Neuronal stem cell (in vitro differentiated cells): ENCODE measurements at regions not wholly inside any gene's neighbourhood (a gene's known extent, or its start where the extent isn't known, plus 50 kb on each side); places are given as distances from the start of the nearest gene placed in this dataset.

Experiments
- DNase-seq: peaks from one replicate; pipeline ENCODE4 v3.0.0-alpha.2; 2013; ENCODE audit warnings: low spot score
- H2AFZ ChIP-seq: one replicate; pipeline ENCODE4 v1.6.1; 2013; ENCODE audit warnings: mild to moderate bottlenecking, low read length, inconsistent platforms
- H2AK5ac ChIP-seq: 2 replicates; pipeline ENCODE4 v1.6.1; 2013; ENCODE audit warnings: low read depth, mild to moderate bottlenecking, inconsistent platforms, low read length, moderate library complexity, mixed read lengths
- H2BK120ac ChIP-seq: 2 replicates; pipeline ENCODE4 v1.6.1; 2013; ENCODE audit warnings: low read depth, mild to moderate bottlenecking, inconsistent platforms, low read length, moderate library complexity, mixed read lengths
- H2BK12ac ChIP-seq: one replicate; pipeline ENCODE4 v1.6.1; 2013; ENCODE audit warnings: low read length, inconsistent platforms
- H2BK15ac ChIP-seq: 2 replicates; pipeline ENCODE4 v1.6.1; 2013; ENCODE audit warnings: mild to moderate bottlenecking, low read length, inconsistent platforms, mixed read lengths
- H2BK5ac ChIP-seq: one replicate; pipeline ENCODE4 v1.6.1; 2013; ENCODE audit warnings: inconsistent platforms, mild to moderate bottlenecking, low read length, moderate library complexity
- H3K14ac ChIP-seq: one replicate; pipeline ENCODE4 v1.6.1; 2013; ENCODE audit warnings: low read length, inconsistent platforms
- H3K18ac ChIP-seq: 2 replicates; pipeline ENCODE4 v1.6.1; 2013; ENCODE audit warnings: low read length, inconsistent platforms
- H3K23ac ChIP-seq: 2 replicates; pipeline ENCODE4 v1.6.1; 2013; ENCODE audit warnings: low read depth, mild to moderate bottlenecking, mixed read lengths, low read length, inconsistent platforms; ENCODE audit not compliant: poor library complexity
- H3K27ac ChIP-seq: replicated peaks from 3 replicates; pipeline ENCODE4 v1.5.1; 2013; ENCODE audit warnings: low read length, inconsistent platforms
- H3K27me3 ChIP-seq, 3 experiments: 2 replicates each; pipeline ENCODE4 v1.6.1; 2013; ENCODE audit warnings: low read length in 3 of 3, mild to moderate bottlenecking in 2 of 3, inconsistent platforms in 1 of 3, low read depth in 1 of 3, mixed read lengths in 1 of 3, moderate library complexity in 1 of 3; ENCODE audit not compliant: control insufficient read depth in 3 of 3, insufficient read depth in 3 of 3
- H3K36me3 ChIP-seq, 2 donors: replicated peaks in 1 of 2; 2 replicates each; pipeline ENCODE4 v1.6.1; 2013; ENCODE audit warnings: low read length in 2 of 2; ENCODE audit not compliant: control insufficient read depth in 2 of 2, insufficient read depth in 2 of 2
- H3K4ac ChIP-seq: 2 replicates; pipeline ENCODE4 v1.6.1; 2013; ENCODE audit warnings: inconsistent platforms, mild to moderate bottlenecking, low read length, moderate library complexity
- H3K4me1 ChIP-seq, 2 donors: 1 replicate in 1 of 2; 2 replicates in 1 of 2; pipeline ENCODE4 v1.6.1; 2013; ENCODE audit warnings: low read length in 2 of 2, low read depth in 1 of 2; ENCODE audit not compliant: control insufficient read depth in 2 of 2, insufficient read depth in 1 of 2
- H3K4me2 ChIP-seq: one replicate; pipeline ENCODE4 v1.6.1; 2013; ENCODE audit warnings: mild to moderate bottlenecking, low read length, inconsistent platforms; ENCODE audit not compliant: insufficient read depth, poor library complexity, severe bottlenecking
- H3K4me3 ChIP-seq, 2 donors: 2 replicates each; pipeline ENCODE4 v1.5.1; 2013; ENCODE audit warnings: low read length in 2 of 2, mild to moderate bottlenecking in 2 of 2, inconsistent platforms in 1 of 2, moderate library complexity in 1 of 2
- H3K79me1 ChIP-seq: one replicate; pipeline ENCODE4 v1.6.1; 2013; ENCODE audit warnings: low read depth, mild to moderate bottlenecking, inconsistent platforms, low read length, moderate library complexity
- H3K9ac ChIP-seq: one replicate; pipeline ENCODE4 v1.6.1; 2013; ENCODE audit warnings: mild to moderate bottlenecking, low read depth, low read length, inconsistent platforms; ENCODE audit not compliant: poor library complexity
- H3K9me3 ChIP-seq, 2 donors: replicated peaks in 1 of 2; 2 replicates each; pipeline versions ENCODE3 to v1.6.1; 2013; ENCODE audit warnings: low read length in 2 of 2, mild to moderate bottlenecking in 2 of 2, inconsistent platforms in 1 of 2, low read depth in 1 of 2, mixed read lengths in 1 of 2, moderate library complexity in 1 of 2; ENCODE audit not compliant: control insufficient read depth in 2 of 2, insufficient read depth in 1 of 2
- H4K8ac ChIP-seq: one replicate; pipeline ENCODE4 v1.6.1; 2013; ENCODE audit warnings: low read depth, mild to moderate bottlenecking, inconsistent platforms, low read length, moderate library complexity
- H4K91ac ChIP-seq: one replicate; pipeline ENCODE4 v1.6.1; 2013; ENCODE audit warnings: low read length, low read depth, mild to moderate bottlenecking, inconsistent platforms; ENCODE audit not compliant: poor library complexity
- WGBS, 2 donors: extraction: QIAGEN DNeasy Blood & Tissue Kit; methylation state at CpG; one replicate each; pipeline ENCODE4 v1.1.7; 2013; ENCODE audit warnings: missing lambda C conversion rate in 2 of 2, mixed read lengths in 1 of 2; ENCODE audit not compliant: insufficient read length in 2 of 2, insufficient replicate concordance in 1 of 2; ENCODE audit errors: extremely low coverage in 2 of 2; 5-methylcytosine and 5-hydroxymethylcytosine counted together

DNA sequence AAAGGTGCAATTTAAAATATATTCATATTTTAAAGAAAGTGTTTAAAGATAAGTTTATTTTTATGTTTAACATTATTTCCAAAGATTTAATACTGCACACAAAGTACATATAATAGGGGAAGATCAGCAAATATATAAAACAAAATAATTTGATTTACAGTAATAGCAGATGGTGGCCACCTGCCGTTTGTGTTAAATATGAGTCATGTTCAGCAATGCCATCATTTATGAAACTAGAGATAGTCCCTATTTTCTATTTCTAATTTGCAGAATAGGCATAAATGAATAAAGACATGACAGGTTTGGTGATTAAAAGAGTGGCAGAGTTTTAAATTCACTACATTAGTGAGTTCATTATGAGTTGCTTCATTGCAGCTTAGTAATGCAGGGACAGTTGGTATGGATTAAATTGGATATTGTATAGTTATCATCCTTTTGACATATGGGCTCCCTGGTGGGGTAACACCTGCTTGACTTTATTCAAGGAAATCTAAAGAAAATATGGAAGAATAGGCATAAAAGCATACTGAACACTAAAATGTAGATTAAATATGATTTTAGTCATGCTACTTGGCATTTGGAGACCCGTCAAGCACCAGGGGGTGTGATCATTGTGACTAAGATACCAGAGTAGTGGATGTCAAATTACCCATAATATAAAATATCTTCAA is 78.8 kb upstream of the BANK1 start:
- H2BK15ac ChIP-seq = no peak overlapping the region
- no CpG with 5 or more reads among the region's 2 CpGs for WGBS, 2 donors
- no peak overlapping the region for H3K23ac ChIP-seq
- no peak overlapping the region for H3K27ac ChIP-seq
- no peak overlapping the region for H3K14ac ChIP-seq
- H2BK12ac ChIP-seq = no peak overlapping the region
- no peak overlapping the region for H3K9ac ChIP-seq
- H3K9me3 ChIP-seq = peaks cover under 1 to 5% of the 10 kb centered on the region in 2 donors
- H3K18ac ChIP-seq = no peak overlapping the region
- no peaks in the 10 kb centered on the region for H3K4me1 ChIP-seq
- no peaks in the 10 kb centered on the region for H3K79me1 ChIP-seq
- no peak overlapping the region for H3K4me2 ChIP-seq
- no peak overlapping the region for H2BK120ac ChIP-seq
- no peaks in the 10 kb centered on the region for H3K27me3 ChIP-seq
- H2AFZ ChIP-seq = no peak overlapping the region
- H3K4ac ChIP-seq = no peak overlapping the region
- H4K91ac ChIP-seq = no peak overlapping the region
- peaks cover 0 to 3% of the 10 kb centered on the region in 2 donors for H3K36me3 ChIP-seq
- no peak overlapping the region for H2BK5ac ChIP-seq
- no peak overlapping the region for H4K8ac ChIP-seq
- no peak overlapping the region for H3K4me3 ChIP-seq
- H2AK5ac ChIP-seq = no peak overlapping the region
- no peak for DNase-seq

DNA sequence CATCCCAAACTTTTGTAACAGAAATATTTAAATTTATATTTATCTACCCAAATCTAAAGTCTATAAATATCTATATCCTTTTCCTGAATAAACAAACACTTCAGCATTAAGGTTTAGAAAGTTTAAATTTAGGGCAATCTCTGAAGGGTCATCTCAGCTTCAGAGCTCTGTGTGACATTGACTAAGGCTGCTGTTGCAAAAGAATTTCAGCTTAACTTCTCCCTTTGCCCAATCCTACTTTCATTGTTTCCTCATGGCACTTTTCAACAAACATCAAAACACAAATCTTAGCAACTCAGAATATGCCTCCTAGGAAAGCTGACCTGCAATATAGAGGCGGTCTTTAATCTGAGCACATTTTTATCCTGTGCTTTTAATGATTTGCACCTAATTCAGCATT is 79.7 kb upstream of the BANK1 start:
- no peak overlapping the region for H3K9ac ChIP-seq
- H2AFZ ChIP-seq = no peak overlapping the region
- no peak overlapping the region for H3K23ac ChIP-seq
- H3K18ac ChIP-seq = no peak overlapping the region
- no peak overlapping the region for H3K14ac ChIP-seq
- H3K27ac ChIP-seq = no peak overlapping the region
- H2AK5ac ChIP-seq = no peak overlapping the region
- H3K4me3 ChIP-seq = no peak overlapping the region
- DNase-seq = no peak
- H3K36me3 ChIP-seq = peaks cover 0 to 3% of the 10 kb centered on the region in 2 donors
- H4K91ac ChIP-seq = no peak overlapping the region
- no peak overlapping the region for H2BK15ac ChIP-seq
- H3K4me2 ChIP-seq = no peak overlapping the region
- no peaks in the 10 kb centered on the region for H3K4me1 ChIP-seq
- H4K8ac ChIP-seq = no peak overlapping the region
- H2BK5ac ChIP-seq = no peak overlapping the region
- H3K27me3 ChIP-seq = no peaks in the 10 kb centered on the region
- H3K79me1 ChIP-seq = no peaks in the 10 kb centered on the region
- no peak overlapping the region for H2BK120ac ChIP-seq
- H2BK12ac ChIP-seq = no peak overlapping the region
- no CpG with 5 or more reads among the region's 1 CpG for WGBS, 2 donors
- H3K4ac ChIP-seq = no peak overlapping the region
- H3K9me3 ChIP-seq = peaks cover 3 to 5% of the 10 kb centered on the region in 2 donors

DNA sequence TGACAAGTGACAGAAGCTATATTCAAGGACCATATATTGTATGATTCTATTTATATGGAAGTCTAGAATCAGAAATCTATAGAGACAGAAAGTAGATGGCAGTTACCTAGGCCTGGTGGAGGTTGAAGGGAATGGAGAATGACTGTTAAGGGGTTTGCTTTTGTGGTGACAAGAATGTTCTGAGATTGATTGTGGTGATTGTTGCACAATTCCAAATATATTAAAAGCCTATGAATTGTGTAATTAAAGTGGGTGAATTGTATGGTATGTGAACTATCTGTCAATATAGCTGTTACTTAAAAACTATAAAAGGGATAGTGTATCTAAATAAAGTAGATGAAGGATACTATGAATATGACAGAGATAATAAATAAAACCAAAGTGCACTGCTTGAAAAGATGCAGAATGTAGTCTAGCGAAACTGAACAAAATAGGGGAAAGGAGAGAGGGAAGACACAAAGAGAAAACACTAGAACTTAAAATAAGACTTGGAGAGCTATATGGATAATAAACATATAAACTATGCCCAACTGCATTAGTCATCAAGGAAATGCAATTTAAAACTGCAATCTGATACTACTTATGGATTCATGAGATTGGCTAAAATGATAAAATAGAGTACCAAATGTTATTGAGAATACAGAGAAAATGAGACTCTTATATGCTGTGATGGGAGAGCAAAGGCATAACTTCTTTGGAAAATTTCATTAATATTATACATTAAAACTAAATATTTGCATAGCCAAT is 82.1 kb upstream of the BANK1 start:
- Histone ChIP-seq H2BK12ac (no peak overlapping the region), H3K27ac (no peak overlapping the region), H2BK120ac (no peak overlapping the region), H2AFZ (no peak overlapping the region), H2BK5ac (no peak overlapping the region), H4K91ac (no peak overlapping the region), H2BK15ac (no peak overlapping the region), H3K36me3 (no peaks in the 10 kb centered on the region), H3K27me3 (no peaks in the 10 kb centered on the region), H3K9me3 (peaks cover 2 to 3% of the 10 kb centered on the region in 2 donors), H3K79me1 (no peaks in the 10 kb centered on the region), H2AK5ac (no peak overlapping the region), H3K23ac (no peak overlapping the region), H3K18ac (no peak overlapping the region), H3K4me2 (no peak overlapping the region), H3K4me1 (no peaks in the 10 kb centered on the region), H3K9ac (no peak overlapping the region), H3K4me3 (no peak overlapping the region), H3K4ac (no peak overlapping the region), H4K8ac (no peak overlapping the region), H3K14ac (no peak overlapping the region)
- WGBS, 2 donors = no CpG with 5 or more reads among the region's 1 CpG
- no peak for DNase-seq

DNA sequence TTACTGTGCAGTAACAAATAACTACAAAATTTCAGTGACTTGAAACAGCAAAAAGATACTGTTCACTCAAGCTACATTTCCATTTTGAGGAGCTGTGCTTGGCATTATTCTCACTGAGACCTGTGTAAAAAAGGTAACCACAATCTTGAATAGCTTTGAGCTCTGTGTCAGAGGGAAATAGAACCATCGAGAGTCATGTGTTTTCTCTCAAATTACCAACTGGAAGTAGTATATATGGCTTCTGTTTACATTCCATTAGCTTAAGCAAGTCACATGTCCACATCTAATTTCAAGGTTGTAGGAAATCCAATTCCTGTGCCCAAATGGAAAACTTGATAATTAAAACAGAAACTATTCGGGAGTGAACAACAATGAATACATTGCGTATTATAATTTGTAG is 82.9 kb upstream of the BANK1 start:
- H4K8ac ChIP-seq = no peak overlapping the region
- H3K4ac ChIP-seq = no peak overlapping the region
- no peak overlapping the region for H2AK5ac ChIP-seq
- no peak for DNase-seq
- H4K91ac ChIP-seq = no peak overlapping the region
- no peaks in the 10 kb centered on the region for H3K36me3 ChIP-seq
- H3K9me3 ChIP-seq = peaks cover 2 to 3% of the 10 kb centered on the region in 2 donors
- H2BK12ac ChIP-seq = no peak overlapping the region
- no peak overlapping the region for H3K23ac ChIP-seq
- H3K9ac ChIP-seq = no peak overlapping the region
- H3K27ac ChIP-seq = no peak overlapping the region
- no peak overlapping the region for H2BK120ac ChIP-seq
- no peak overlapping the region for H2AFZ ChIP-seq
- no peak overlapping the region for H3K4me3 ChIP-seq
- H3K4me1 ChIP-seq = peaks cover 0 to 1% of the 10 kb centered on the region in 2 donors
- H3K27me3 ChIP-seq = no peaks in the 10 kb centered on the region
- H2BK15ac ChIP-seq = no peak overlapping the region
- no peaks in the 10 kb centered on the region for H3K79me1 ChIP-seq
- H3K14ac ChIP-seq = no peak overlapping the region
- H3K4me2 ChIP-seq = no peak overlapping the region
- no peak overlapping the region for H3K18ac ChIP-seq
- no CpG with 5 or more reads among the region's 3 CpGs for WGBS, 2 donors
- no peak overlapping the region for H2BK5ac ChIP-seq
